Right lobe of liver (tissue), 6 donors: ENCODE measurements at regions not wholly inside any gene's neighbourhood (a gene's known extent, or its start where the extent isn't known, plus 50 kb on each side); places are given as distances from the start of the nearest gene placed in this dataset.

ENCODE experiments used
- ATAC-seq, 4 donors: fragments of 200-7000 bp; cut with Tn5 transposase; one replicate each; pipeline ENCODE4 v1.9.1; 2020; ENCODE audit warnings: mild to moderate bottlenecking in 4 of 4, moderate library complexity in 4 of 4
- DNase-seq, 3 donors: peaks; one replicate each; pipeline ENCODE4 v3.0.0-alpha.2; 2020
- H3K27ac ChIP-seq, 3 donors: fragments of 200-600 bp; one replicate each; pipeline ENCODE4 v1.8.0; 2022
- H3K27me3 ChIP-seq, 2 donors: fragments of 200-600 bp; one replicate each; pipeline ENCODE4 v1.8.0; 2022
- H3K36me3 ChIP-seq, 4 donors: fragments of 200-600 bp; sonication (generic) in 1 of 4; one replicate each; pipeline versions ENCODE4 v1.5.1 to v1.8.0; 2017 to 2022; ENCODE audit warnings: control low read depth in 1 of 4
- H3K4me1 ChIP-seq, 4 donors: fragments of 200-600 bp; sonication (generic) in 1 of 4; one replicate each; pipeline versions ENCODE4 v1.5.1 to v1.8.0; 2017 to 2022; ENCODE audit warnings: control low read depth in 1 of 4
- H3K4me3 ChIP-seq, 3 donors: fragments of 200-600 bp; one replicate each; pipeline ENCODE4 v1.8.0; 2022
- H3K9me3 ChIP-seq, 4 donors: fragments of 200-600 bp; sonication (generic) in 1 of 4; one replicate each; pipeline versions ENCODE4 v1.5.1 to v1.8.0; 2017 to 2022; ENCODE audit warnings: control low read depth in 1 of 4
- CTCF ChIP-seq, 4 donors: fragments of 200-600 bp in 3 of 4; fragments of 450-650 bp in 1 of 4; IDR thresholded peaks; one replicate each; pipeline versions ENCODE4 v1.5.1 to v1.8.0; 2016 to 2022; ENCODE audit warnings: antibody characterized with exemption in 4 of 4, mild to moderate bottlenecking in 2 of 4
- POLR2A ChIP-seq: fragments of 450-650 bp; IDR thresholded peaks from one replicate; pipeline ENCODE4 v1.6.1; 2017; ENCODE audit warnings: antibody characterized with exemption, mild to moderate bottlenecking
- WGBS: methylation state at CpG from one replicate; pipeline ENCODE4 v1.1.6; 2018; ENCODE audit warnings: low coverage, low lambda C conversion rate; ENCODE audit not compliant: insufficient coverage; ENCODE audit errors: missing lambda C conversion rate; 5-methylcytosine and 5-hydroxymethylcytosine counted together
- intact Hi-C, 2 donors: fragments of 100-400 bp; cut with DNase I; formaldehyde crosslinking; loops; one replicate each; pipeline versions ENCODE4 v1.11.2 to v1.14.1; 2022
- donor health status: DM: no; HTN: yes; CAD: no.
- donor health status: DM: no; HTN: no; CAD: no.
- donor health status: DM: no; HTN: no; CAD: no.
- donor health status: DM: no; HTN: yes; CAD: no.
- donor health status: DM: no; HTN: yes; CAD: no.

DNA sequence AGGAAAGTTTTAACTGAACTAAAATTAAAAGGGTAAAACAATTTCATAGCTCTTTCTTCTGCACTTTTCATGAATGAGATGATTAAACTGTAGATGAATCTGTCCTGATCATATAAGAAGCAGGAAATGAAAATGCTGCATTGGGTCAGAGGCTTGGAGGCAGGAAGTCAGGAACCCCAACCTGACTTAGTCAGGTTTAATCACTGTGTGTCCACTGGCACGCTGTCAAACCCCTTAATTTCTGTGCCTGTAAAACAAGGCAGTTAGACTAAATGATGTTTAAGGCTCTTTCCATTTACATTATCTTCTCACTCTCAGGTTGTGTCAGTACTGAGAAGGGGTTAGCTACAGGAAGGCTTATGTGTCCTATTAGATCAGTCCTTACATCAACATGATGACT lies 193.3 kb upstream of the TTC14 start:
- intact Hi-C loops = no loop called here
- H3K9me3 ChIP-seq = no peaks in the 10 kb centered on the region
- DNase-seq (no peak), ATAC-seq (no peak)
- no peak overlapping the region for H3K4me3 ChIP-seq
- no peaks in the 10 kb centered on the region for H3K27me3 ChIP-seq
- no peaks in the 10 kb centered on the region for H3K36me3 ChIP-seq
- 20% methylated on average over 1 of the region's 1 CpG for WGBS
- no peak for TF ChIP-seq POLR2A
- TF ChIP-seq CTCF (IDR thresholded peaks at IDR 0.05) = no peak
- H3K4me1 ChIP-seq = no peaks in the 10 kb centered on the region
- no peak overlapping the region for H3K27ac ChIP-seq

- intact Hi-C loops = no loop called here
- TF ChIP-seq POLR2A (no peak), CTCF (IDR thresholded peaks at IDR 0.05) (no peak)
- ATAC-seq = no peak
These were observed 192.8 kb upstream of the TTC14 start for GRCh38 chr3:180409170-180409569.

GRCh38 chr3:180409883-180410282 lies 192.1 kb upstream of the TTC14 start:
- WGBS = 38% methylated on average over 2 of the region's 2 CpGs
- Histone ChIP-seq H3K27ac (no peak overlapping the region), H3K27me3 (no peaks in the 10 kb centered on the region), H3K4me1 (no peaks in the 10 kb centered on the region), H3K9me3 (no peaks in the 10 kb centered on the region), H3K4me3 (no peak overlapping the region), H3K36me3 (no peaks in the 10 kb centered on the region)
- ATAC-seq (no peak), DNase-seq (no peak)
- intact Hi-C loops = no loop called here
- TF ChIP-seq POLR2A (no peak), CTCF (IDR thresholded peaks at IDR 0.05) (no peak)

More at GRCh38 chr3:180409170-180409569, 192.8 kb upstream of the TTC14 start:
- H3K27ac ChIP-seq = no peak overlapping the region
- H3K27me3 ChIP-seq = no peaks in the 10 kb centered on the region
- DNase-seq = no peak
- H3K4me1 ChIP-seq = no peaks in the 10 kb centered on the region
- no peak overlapping the region for H3K4me3 ChIP-seq
- no peaks in the 10 kb centered on the region for H3K9me3 ChIP-seq
- no peaks in the 10 kb centered on the region for H3K36me3 ChIP-seq

DNA sequence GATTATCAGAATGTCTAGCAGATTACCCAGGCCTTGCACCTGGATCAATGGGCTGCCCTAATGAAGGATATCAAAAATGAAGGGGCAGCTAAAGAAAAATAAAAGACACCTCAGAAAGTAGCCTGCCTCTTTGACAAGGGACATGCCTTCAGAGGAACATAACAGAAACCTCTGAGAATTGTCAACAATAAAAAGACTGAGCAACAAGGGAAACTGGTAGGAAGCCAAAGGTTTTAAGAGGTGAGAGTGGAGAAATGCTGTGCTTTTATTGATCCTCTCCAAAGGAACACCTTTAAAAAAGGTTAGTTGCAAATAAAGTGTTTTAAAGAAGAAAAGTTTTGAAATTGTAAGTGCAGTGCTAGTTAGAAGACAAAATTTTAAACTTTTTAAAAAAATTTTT lies 187.8 kb upstream of the TTC14 start:
- H3K27me3 ChIP-seq = no peaks in the 10 kb centered on the region
- H3K27ac ChIP-seq = no peak overlapping the region
- intact Hi-C loops = no loop called here
- ATAC-seq = no peak
- TF ChIP-seq POLR2A = no peak
- no peak for TF ChIP-seq CTCF (IDR thresholded peaks at IDR 0.05)
- DNase-seq = no peak
- no peaks in the 10 kb centered on the region for H3K9me3 ChIP-seq
- H3K36me3 ChIP-seq = no peaks in the 10 kb centered on the region
- no peak overlapping the region for H3K4me3 ChIP-seq
- H3K4me1 ChIP-seq = no peaks in the 10 kb centered on the region

DNA sequence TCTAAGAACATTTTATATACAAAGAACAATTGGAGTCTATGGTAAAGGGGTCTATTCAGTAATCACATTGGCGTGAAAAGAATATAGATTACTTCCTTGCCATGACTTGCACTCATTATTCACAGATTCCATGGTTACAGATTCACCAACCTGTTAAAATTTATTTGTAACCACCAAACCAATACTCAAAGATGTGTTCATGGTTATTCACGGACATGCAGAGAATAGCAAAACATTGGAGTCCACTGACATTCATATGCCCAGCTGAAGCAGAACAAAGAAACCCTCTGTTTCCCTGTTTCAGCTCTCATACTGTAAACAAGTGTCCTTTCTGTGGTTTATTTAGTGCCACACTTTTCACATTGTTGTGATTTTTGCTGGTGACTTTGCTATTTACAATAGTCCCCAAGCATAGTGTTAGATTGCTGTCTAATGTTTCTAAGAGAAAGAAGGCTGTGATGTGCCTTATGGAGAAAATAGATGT lies 185.8 kb upstream of the TTC14 start:
- H3K36me3 ChIP-seq = no peaks in the 10 kb centered on the region
- H3K9me3 ChIP-seq = no peaks in the 10 kb centered on the region
- TF ChIP-seq POLR2A (no peak), CTCF (IDR thresholded peaks at IDR 0.05) (no peak)
- DNase-seq (no peak), ATAC-seq (no peak)
- H3K4me1 ChIP-seq = no peaks in the 10 kb centered on the region
- intact Hi-C loops = no loop called here
- H3K4me3 ChIP-seq = no peak overlapping the region
- 41% methylated on average over 2 of the region's 2 CpGs for WGBS
- H3K27me3 ChIP-seq = no peaks in the 10 kb centered on the region
- no peak overlapping the region for H3K27ac ChIP-seq
